Omental fat pad (tissue), 3 donors: ENCODE measurements at regions not wholly inside any gene's neighbourhood (a gene's known extent, or its start where the extent isn't known, plus 50 kb on each side); places are given as distances from the start of the nearest gene placed in this dataset.

Experiments
- ATAC-seq: fragments of 150-250 bp; one replicate; pipeline ENCODE4 v1.9.1; 2016; ENCODE audit warnings: mild to moderate bottlenecking, moderate library complexity; ENCODE audit not compliant: low FRiP score
- DNase-seq: peaks from one replicate; pipeline ENCODE4 v3.0.0-alpha.2; 2019; ENCODE audit warnings: low spot score
- TF ChIP-seq, protein P1 (sequence below), 3 donors: fragments of 450-650 bp; IDR thresholded peaks; one replicate each; pipeline ENCODE4 v1.5.1; 2016 to 2017; ENCODE audit warnings: antibody characterized with exemption in 3 of 3, mild to moderate bottlenecking in 3 of 3, moderate library complexity in 2 of 3

DNA sequence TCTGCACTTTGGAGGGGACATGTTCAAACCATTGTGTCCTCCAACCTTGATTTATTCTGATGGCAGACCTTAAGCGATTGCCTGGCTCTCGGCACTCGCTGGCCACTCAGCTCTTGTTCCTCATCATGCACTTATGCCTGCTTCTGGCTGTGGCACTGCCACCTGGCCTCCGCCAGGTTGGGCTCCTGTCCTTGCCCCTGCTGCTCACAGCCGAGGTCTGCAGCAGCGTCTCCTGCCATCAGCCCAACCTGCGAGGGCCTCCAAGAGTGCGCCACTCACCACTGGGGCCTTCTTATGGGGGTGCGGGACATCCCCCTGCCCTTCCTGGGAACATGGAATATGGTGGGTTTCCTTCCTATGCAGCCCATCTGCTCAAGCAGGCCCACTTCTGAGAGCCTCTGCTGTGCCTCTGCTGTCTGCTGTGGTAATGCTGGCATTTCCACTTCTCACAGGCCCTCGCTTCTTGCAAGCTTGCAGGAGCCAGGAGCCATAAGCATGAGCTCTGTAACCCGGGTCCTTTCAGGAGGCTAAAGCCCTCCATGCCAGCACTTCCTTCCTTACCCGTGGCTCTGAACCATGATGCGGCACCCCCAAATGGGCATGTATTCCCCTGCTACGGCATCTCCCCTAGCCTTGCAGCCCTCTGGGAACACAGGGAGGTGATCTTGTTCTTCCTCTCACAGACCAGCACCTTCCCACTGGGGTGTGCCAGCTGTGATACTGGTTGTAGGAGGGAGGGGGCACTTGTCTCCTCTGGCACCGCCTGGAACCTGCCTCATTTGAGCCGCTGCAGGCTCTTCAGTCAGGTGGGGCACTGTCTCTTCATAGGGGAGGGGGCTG lies 58.6 kb upstream of the HS6ST1 start:
- TF ChIP-seq, protein P1, sequence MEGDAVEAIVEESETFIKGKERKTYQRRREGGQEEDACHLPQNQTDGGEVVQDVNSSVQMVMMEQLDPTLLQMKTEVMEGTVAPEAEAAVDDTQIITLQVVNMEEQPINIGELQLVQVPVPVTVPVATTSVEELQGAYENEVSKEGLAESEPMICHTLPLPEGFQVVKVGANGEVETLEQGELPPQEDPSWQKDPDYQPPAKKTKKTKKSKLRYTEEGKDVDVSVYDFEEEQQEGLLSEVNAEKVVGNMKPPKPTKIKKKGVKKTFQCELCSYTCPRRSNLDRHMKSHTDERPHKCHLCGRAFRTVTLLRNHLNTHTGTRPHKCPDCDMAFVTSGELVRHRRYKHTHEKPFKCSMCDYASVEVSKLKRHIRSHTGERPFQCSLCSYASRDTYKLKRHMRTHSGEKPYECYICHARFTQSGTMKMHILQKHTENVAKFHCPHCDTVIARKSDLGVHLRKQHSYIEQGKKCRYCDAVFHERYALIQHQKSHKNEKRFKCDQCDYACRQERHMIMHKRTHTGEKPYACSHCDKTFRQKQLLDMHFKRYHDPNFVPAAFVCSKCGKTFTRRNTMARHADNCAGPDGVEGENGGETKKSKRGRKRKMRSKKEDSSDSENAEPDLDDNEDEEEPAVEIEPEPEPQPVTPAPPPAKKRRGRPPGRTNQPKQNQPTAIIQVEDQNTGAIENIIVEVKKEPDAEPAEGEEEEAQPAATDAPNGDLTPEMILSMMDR (IDR thresholded peaks at IDR 0.05): no peak
- DNase-seq: no peak
- ATAC-seq: no peak

DNA sequence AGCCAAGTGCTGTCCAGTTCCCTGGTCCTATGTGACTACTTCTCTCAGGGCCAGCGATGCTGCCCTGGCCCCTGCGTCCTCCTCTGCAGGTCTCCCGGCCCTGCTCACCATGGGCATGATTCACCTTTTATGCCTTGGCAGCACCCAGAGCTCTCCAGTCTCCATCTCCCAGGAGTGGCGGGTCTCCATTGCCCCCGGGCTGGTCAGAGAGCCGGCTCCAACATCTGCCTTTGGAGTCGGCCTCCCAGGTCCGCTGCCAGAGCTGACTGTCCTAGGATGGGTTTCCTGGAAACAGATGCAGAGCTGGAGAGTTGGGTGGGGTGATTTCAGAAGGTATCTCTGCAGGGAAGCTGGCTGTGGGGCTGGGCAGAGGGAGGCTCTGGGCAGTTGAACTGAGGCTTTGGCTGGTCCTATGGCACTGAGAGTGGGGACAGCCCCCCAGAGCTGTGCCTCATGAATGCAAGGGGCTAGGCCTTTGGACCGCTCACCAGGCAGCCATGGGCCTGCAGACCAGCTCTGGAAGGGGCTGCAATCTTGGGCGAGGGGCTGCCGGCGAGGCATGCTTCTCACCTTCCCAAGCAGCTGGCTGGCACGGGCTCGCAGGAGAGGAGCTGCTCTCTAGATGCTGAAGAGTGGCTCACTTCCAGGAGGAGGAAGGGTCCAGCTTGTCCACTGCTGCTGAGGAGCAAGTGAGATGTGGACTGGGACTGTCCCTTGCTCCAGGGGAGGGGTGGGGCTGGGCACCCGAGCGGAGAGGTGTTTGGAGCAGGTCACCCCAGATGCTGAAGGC lies 59.8 kb upstream of the HS6ST1 start:
- ATAC-seq: no peak
- DNase-seq: no peak
- TF ChIP-seq, protein P1 (IDR thresholded peaks at IDR 0.05): no peak

DNA sequence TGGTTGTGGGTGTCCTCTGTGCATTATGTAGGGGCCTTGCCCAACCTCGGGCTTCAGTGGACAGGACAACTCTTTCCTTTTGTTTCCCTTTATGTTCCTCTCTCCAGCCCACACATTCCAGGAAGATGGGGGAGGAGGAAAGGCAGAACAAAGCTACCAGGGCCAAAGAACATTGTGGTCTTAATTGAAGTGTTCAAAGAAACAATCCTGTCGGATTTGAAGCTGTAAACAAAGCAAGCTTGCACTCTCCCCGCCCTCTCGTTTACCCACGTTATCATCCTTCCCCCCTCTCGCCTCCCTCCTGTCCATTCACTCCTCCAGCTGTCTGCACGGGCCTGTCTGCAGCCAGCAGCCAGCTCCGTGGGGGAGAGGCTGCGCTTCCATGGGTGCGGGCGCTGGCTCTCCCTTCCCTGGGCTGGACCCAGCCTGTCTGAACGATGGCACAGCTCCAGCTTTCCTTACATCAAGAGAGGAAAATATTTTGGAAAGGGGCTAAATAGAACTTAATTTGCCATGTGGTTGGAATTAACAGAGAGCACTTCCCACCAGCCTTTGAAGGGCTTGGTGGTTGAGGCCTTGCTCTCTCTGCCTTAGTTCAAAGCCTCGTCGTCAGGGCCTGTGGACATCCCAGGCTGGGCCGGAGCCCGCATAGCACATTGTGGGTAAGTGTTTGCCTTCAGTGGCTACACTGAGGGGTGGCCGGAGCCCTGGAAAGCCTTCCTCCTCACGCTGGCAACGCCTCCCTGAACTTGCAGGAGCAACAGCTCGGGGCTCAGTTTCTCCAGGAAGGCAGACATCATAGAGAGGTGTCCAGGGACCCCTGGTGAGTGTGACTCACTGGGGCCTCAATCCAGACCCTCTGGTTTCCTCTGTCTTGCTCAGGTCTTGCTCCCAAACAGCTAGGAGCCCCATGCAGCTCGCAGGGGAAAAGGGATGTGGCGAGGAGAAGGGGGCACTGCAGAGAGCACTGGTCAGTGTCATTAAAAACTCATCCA lies 60.6 kb upstream of the HS6ST1 start:
- TF ChIP-seq, protein P1 (IDR thresholded peaks at IDR 0.05): no peak
- DNase-seq (no peak), ATAC-seq (peak; percentile 69)

DNA sequence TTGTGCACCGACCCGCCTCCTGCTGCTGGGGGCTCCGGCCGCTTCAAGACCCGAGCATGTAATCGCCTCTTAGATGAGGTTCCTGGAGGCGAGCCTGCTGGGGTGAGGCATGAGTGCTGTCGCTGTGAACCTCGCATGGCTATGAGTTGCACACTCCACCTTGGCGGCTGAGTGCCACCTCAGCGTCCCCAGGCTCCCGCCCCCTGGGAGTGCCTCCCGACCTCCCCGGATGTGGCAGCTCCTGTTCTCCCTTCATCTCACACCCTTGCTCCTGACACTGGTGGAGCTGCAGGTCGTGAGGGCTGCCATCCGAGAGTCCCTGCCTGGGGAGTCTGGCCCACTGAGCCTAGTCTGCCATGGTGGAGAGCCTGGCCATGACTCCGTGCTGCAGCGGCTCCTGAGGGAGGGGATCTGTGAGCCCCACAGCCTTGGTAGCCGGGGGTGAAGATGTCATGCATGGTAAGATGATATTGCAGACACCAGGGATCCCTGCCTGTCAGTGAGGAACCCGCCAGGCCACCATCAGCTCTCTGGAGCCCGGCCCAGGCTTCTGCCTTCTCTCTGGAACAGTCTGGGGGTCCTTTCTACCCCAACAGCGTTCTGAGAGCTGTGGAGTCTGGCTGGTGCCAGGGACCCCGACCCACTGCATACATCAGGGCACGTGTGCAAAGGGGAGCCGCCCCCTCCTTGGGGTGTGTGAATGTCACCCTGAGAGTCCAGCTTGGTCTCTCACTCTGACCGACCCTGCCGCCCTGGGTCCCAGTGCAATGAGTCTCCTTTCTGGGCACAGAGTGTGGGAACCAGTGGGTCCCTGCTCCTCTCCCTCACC lies 61.6 kb upstream of the HS6ST1 start:
- no peak for DNase-seq
- TF ChIP-seq, protein P1 (IDR thresholded peaks at IDR 0.05): no peak
- no peak for ATAC-seq

DNA sequence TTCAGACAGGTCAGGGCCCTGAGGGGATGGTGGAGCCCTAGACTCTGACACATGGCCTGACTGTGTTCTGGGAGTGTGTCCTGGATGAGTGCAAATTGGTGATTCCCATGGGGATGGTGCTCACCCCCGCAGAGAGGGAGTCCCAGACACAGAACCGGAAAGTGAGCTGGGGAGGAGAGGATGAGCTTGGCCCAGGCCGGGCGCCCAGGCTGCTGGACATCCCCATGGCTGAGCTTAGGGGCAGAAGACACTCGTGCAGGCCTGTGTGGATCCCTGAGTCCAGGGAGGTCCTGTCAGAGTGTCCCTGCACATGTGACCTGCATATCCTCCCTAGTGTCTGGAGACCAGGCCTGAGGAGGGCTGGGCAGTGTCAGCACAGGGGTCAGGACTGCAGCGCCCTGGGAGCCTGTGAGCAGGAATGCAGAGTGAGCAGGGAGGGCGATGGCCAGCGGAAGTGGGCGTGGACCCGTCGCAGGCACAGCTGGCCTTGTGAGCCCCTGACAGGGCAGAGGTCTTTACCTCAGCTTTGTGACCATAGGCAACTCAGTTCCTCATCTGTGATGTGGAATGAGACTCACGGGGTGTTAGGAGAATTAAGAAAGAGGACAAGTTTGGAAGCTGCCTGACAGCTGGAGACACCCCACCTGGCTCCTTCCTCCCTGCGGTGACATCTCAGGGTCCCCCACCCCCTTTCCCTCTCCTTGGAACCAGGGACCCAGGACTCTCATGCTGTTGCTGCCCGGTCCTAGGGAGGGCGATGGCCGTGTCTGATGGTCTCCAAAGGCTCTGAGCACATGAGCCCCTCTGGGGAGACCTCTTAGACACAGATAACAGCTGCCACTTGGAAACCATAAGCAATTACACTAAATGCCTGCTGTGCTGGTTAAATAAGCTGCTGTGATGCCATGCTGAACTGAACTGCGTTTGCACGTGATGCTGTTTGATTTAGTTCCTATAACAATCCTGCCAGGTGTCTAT lies 62.6 kb upstream of the HS6ST1 start:
- TF ChIP-seq, protein P1 (IDR thresholded peaks at IDR 0.05): no peak
- no peak for DNase-seq

More for the DNA sequence above, 62.6 kb upstream of the HS6ST1 start:
- ATAC-seq: no peak
